Omental fat pad (tissue), 3 donors: ENCODE measurements at regions not wholly inside any gene's neighbourhood (a gene's known extent, or its start where the extent isn't known, plus 50 kb on each side); places are given as distances from the start of the nearest gene placed in this dataset.

Experiments used
- ATAC-seq: fragments of 150-250 bp; one replicate; pipeline ENCODE4 v1.9.1; 2016; ENCODE audit warnings: mild to moderate bottlenecking, moderate library complexity; ENCODE audit not compliant: low FRiP score
- DNase-seq: peaks from one replicate; pipeline ENCODE4 v3.0.0-alpha.2; 2019; ENCODE audit warnings: low spot score
- TF ChIP-seq, protein P1 (sequence below), 3 donors: fragments of 450-650 bp; IDR thresholded peaks; one replicate each; pipeline ENCODE4 v1.5.1; 2016 to 2017; ENCODE audit warnings: antibody characterized with exemption in 3 of 3, mild to moderate bottlenecking in 3 of 3, moderate library complexity in 2 of 3

DNA sequence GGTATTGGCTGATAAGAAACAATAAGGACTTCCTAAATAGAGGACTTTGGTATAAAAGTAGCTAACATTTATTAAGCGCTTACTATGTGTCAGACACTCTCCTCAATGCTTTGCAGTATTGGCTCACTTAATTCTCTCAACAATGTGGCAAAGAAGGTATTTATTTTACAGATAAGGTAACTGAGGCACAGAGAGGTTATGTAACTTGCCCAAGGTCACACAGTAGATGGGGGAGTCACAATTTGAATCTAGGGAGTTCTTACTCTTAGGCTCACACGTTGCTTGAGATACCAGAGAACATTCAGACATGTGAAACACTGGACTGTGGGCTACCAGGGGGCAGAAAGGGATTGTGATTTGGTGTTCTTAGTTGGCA is 60.8 kb upstream of the GPR158 start:
- no peak for DNase-seq
- TF ChIP-seq, protein P1, sequence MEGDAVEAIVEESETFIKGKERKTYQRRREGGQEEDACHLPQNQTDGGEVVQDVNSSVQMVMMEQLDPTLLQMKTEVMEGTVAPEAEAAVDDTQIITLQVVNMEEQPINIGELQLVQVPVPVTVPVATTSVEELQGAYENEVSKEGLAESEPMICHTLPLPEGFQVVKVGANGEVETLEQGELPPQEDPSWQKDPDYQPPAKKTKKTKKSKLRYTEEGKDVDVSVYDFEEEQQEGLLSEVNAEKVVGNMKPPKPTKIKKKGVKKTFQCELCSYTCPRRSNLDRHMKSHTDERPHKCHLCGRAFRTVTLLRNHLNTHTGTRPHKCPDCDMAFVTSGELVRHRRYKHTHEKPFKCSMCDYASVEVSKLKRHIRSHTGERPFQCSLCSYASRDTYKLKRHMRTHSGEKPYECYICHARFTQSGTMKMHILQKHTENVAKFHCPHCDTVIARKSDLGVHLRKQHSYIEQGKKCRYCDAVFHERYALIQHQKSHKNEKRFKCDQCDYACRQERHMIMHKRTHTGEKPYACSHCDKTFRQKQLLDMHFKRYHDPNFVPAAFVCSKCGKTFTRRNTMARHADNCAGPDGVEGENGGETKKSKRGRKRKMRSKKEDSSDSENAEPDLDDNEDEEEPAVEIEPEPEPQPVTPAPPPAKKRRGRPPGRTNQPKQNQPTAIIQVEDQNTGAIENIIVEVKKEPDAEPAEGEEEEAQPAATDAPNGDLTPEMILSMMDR (IDR thresholded peaks at IDR 0.05): no peak
- no peak for ATAC-seq

DNA sequence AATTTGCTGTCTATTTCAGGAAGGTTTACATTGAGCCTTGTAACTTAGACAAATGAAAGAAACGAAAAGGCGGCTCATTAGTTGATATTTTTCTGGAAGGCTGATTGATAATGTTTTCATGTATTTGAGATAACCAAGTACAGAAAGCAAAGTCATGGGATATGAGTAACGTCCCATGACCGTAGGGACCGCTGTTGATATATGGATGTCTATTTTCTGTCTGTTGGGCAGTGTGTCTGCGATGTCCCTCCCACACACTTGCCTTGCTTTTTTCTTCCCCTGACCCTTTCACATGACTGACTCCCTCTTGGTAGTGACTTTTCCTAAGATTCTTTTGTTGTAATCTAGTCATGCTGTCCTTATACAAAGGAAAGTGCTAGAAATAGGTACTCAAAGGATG is 57.0 kb upstream of the GPR158 start:
- DNase-seq: no peak
- TF ChIP-seq, protein P1 (IDR thresholded peaks at IDR 0.05): no peak
- ATAC-seq: no peak

- TF ChIP-seq, protein P1 (IDR thresholded peaks at IDR 0.05): no peak
- ATAC-seq (no peak), DNase-seq (no peak)
These were observed 54.6 kb upstream of the GPR158 start for GRCh38 chr10:25120188-25120587.
